Pancreas (tissue), 10 donors: ENCODE measurements at regions not wholly inside any gene's neighbourhood (a gene's known extent, or its start where the extent isn't known, plus 50 kb on each side); places are given as distances from the start of the nearest gene placed in this dataset.
A peak's percentile ranks its signal among the peaks of the same experiment; 100 is the strongest.

Source experiments
- ATAC-seq, 4 donors: fragments of 200-7000 bp; cut with Tn5 transposase; one replicate each; pipeline versions ENCODE4 v1.8.0 to v1.9.1; 2020; ENCODE audit warnings: mild to moderate bottlenecking in 4 of 4, moderate library complexity in 4 of 4
- DNase-seq, 6 donors: peaks; one replicate each; pipeline ENCODE4 v3.0.0-alpha.2; 2020
- FAIRE-seq: peaks from 2 replicates; lab custom pipeline; 2012; peaks lifted over from hg19 to GRCh38; lab: Jason Lieb, UNC
- H3K27ac ChIP-seq, 4 donors: fragments of 200-600 bp; sonication (generic); 1 replicate in 3 of 4; 2 replicates in 1 of 4; pipeline versions ENCODE4 v1.5.0 to v1.8.0; 2020
- H3K27me3 ChIP-seq, 4 donors: fragments of 200-600 bp; one replicate each; pipeline ENCODE4 v1.8.0; 2021
- H3K36me3 ChIP-seq, 3 donors: fragments of 200-600 bp; sonication (generic) in 1 of 3; one replicate each; pipeline versions ENCODE4 v1.5.0 to v1.8.0; 2020 to 2021
- H3K4me1 ChIP-seq, 3 donors: fragments of 200-600 bp; one replicate each; pipeline ENCODE4 v1.8.0; 2021
- H3K4me3 ChIP-seq, 4 donors: fragments of 200-600 bp; sonication (generic) in 2 of 4; one replicate each; pipeline versions ENCODE4 v1.5.0 to v1.8.0; 2020 to 2021
- H3K9me3 ChIP-seq, 4 donors: fragments of 200-600 bp; one replicate each; pipeline ENCODE4 v1.8.0; 2021
- WGBS, 2 donors: extraction: QIAGEN DNeasy Blood & Tissue Kit; methylation state at CpG; one replicate each; pipeline ENCODE4 v1.1.7; 2013; 5-methylcytosine and 5-hydroxymethylcytosine counted together
- intact Hi-C, 3 donors: fragments of 100-400 bp; cut with DNase I; formaldehyde crosslinking; loops; one replicate each; pipeline versions ENCODE4 v1.11.1 to v1.14.2; 2022
- TF ChIP-seq, protein P1 (sequence below), 4 donors: fragments of 200-600 bp; sonication (generic) in 3 of 4; IDR thresholded peaks; one replicate each; pipeline versions ENCODE4 v1.5.0 to v1.8.0; 2021; ENCODE audit warnings: antibody characterized with exemption in 4 of 4
- donor health status: healthy with polysubstance abuse.
- donor health status: DM: no; HTN: no; CAD: no; lungs with moderate emphysema.
- donor health status: DM: no; HTN: no; CAD: no.
- donor health status: control.
- donor health status: control.
- donor health status: Bipolar disorder and iron deficiency.
- donor health status: DM: yes; HTN: yes; CAD: no.
- donor health status: DM: no; HTN: no; CAD: no.
- donor health status: DM: no; HTN: no; CAD: no.
- donor health status: DM: yes; HTN: yes; CAD: no.

DNA sequence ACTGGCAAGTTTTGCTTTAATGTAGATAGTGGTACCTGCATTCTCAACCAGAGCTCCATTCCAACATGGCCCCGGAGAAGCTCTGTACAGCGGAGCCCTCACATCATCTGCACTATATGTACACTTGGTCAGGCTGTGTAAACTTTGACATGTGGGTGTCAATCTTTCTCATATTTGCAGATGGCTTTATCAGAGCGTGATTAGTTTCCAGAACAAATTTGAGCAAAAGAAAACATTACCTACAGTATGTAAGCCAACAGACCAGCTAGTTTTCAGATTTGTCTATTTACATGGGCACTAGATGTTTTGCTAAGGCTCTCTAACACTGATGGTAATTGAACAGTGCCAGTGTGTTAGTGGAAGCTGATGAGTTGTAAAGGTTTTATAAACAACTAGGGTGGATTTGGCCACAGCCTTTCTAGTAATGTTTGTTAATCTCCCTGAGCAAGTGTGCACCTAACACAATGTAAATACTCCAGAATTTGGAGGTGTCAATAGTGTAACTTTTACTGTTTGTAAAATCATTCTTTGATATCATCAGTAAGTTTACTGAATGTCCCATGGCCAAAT, 131.8 kb downstream of the FOXA2 start:
- Histone ChIP-seq H3K9me3 (no peaks in the 10 kb centered on the region), H3K36me3 (no peaks in the 10 kb centered on the region), H3K27me3 (no peaks in the 10 kb centered on the region), H3K27ac (no peak overlapping the region), H3K4me1 (peaks cover 0 to 8% (median 0%) of the 10 kb centered on the region in 3 donors), H3K4me3 (no peak overlapping the region)
- FAIRE-seq (no peak), DNase-seq (no peak), ATAC-seq (peak; percentile 26 to 71 (median 60))
- WGBS, 2 donors, result 38 to 49% methylated on average over 3 of the region's 3 CpGs
- TF ChIP-seq, protein P1, sequence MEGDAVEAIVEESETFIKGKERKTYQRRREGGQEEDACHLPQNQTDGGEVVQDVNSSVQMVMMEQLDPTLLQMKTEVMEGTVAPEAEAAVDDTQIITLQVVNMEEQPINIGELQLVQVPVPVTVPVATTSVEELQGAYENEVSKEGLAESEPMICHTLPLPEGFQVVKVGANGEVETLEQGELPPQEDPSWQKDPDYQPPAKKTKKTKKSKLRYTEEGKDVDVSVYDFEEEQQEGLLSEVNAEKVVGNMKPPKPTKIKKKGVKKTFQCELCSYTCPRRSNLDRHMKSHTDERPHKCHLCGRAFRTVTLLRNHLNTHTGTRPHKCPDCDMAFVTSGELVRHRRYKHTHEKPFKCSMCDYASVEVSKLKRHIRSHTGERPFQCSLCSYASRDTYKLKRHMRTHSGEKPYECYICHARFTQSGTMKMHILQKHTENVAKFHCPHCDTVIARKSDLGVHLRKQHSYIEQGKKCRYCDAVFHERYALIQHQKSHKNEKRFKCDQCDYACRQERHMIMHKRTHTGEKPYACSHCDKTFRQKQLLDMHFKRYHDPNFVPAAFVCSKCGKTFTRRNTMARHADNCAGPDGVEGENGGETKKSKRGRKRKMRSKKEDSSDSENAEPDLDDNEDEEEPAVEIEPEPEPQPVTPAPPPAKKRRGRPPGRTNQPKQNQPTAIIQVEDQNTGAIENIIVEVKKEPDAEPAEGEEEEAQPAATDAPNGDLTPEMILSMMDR (IDR thresholded peaks at IDR 0.05), result no peak
- intact Hi-C loops, result no loop called here

DNA sequence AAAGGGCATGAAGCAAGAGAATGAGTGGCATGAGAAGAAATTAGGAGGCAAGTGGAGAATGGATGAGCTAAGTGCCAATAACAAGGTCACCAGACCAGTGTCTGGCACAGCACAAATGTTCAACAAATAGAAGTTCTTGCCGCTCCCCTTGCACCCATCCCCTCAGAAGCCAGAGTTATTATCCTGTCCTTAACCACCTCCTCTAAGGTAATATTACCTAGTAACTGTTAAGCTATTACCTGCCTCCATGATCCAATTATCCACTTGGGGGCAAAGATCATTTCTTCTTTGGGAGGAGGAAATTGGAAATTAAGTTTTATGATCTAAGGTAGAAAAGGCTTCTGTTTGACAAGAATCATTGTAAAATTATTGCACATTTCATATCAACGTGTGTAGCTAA, 133.8 kb downstream of the FOXA2 start:
- Histone ChIP-seq H3K9me3 (no peaks in the 10 kb centered on the region), H3K4me3 (no peak overlapping the region), H3K36me3 (no peaks in the 10 kb centered on the region), H3K4me1 (peaks cover 0 to 8% (median 8%) of the 10 kb centered on the region in 3 donors), H3K27ac (no peak overlapping the region), H3K27me3 (no peaks in the 10 kb centered on the region)
- ATAC-seq (no peak), DNase-seq (no peak), FAIRE-seq (no peak)
- intact Hi-C loops, result no loop called here
- TF ChIP-seq, protein P1 (IDR thresholded peaks at IDR 0.05), result no peak
- 82 to 85% methylated on average over 2 of the region's 2 CpGs for WGBS, 2 donors

DNA sequence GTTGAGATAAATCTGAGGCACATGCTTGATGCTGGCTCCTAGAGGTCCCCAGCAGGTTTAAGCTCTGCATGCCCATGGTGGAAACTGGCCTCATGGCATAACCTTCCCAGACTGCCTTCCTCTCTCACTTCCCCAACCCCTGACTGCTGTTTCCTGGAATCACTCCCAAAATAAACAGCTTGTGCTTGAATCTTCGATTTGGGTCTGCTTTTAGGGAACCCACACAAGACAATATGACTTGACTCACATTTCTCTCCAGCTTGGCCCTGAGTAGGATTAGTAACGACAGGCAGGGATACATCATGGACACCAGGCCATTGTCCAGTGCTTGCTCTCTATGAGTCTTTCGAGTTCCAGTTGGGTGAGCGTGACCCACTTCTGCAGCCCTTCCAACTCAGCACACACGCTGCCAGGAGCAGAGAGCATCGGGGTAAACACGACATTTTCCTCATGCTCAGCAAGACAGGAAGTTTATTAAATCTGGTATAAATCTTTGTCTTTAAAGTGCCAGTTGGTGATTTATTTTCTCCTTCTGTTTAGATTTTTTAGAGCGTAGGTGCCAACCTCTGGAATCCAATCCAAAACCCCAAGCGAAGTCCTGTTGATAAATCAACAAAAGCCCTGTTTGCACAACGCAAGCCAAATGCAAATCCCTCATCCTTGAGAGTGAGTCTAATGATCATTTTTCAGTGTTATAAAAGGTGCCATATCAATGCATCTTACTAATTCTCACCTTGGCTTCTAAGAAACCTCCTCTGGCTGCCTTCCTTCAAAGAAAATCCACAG, 135.0 kb downstream of the FOXA2 start:
- Histone ChIP-seq H3K4me3 (no peak overlapping the region), H3K27ac (peak overlapping the region in 3 of 4 donors; percentile 2 to 53 (median 21)), H3K36me3 (no peaks in the 10 kb centered on the region), H3K27me3 (no peaks in the 10 kb centered on the region), H3K4me1 (peaks cover 0 to 8% (median 8%) of the 10 kb centered on the region in 3 donors), H3K9me3 (no peaks in the 10 kb centered on the region)
- FAIRE-seq (no peak), DNase-seq (peak in 1 of 6 donors; percentile 15), ATAC-seq (peak in 3 of 4 donors; percentile 57 to 75 (median 63))
- TF ChIP-seq, protein P1 (IDR thresholded peaks at IDR 0.05), result no peak
- intact Hi-C loops, result no loop called here
- WGBS, 2 donors, result 56 to 60% methylated on average over 10 of the region's 10 CpGs

DNA sequence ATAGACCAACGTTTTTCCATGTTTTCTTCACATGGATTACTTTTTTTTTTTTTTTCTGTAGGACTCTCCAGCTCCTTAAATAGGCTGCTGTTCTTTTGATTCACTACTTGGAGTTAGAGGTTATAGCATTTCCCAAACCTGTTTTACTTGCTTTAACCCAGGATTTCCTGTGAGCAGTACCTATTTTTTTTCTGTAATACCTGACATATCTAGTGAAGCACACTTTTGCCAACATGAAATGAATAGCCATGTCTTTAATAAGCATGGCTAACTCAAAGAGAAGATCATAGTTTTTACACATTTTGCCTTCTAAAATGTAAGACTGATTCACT, 137.0 kb downstream of the FOXA2 start:
- Histone ChIP-seq H3K4me3 (no peak overlapping the region), H3K4me1 (peaks cover 0 to 8% (median 3%) of the 10 kb centered on the region in 3 donors), H3K36me3 (no peaks in the 10 kb centered on the region), H3K27me3 (no peaks in the 10 kb centered on the region), H3K9me3 (no peaks in the 10 kb centered on the region), H3K27ac (peak overlapping the region in 1 of 4 donors; percentile 1)
- WGBS, 2 donors, result 4 to 13% methylated on average over 1 of the region's 1 CpG
- ATAC-seq (no peak), FAIRE-seq (no peak), DNase-seq (no peak)
- TF ChIP-seq, protein P1 (IDR thresholded peaks at IDR 0.05), result no peak
- intact Hi-C loops, result no loop called here
